Keratinocyte (primary cell): ENCODE measurements at regions not wholly inside any gene's neighbourhood (a gene's known extent, or its start where the extent isn't known, plus 50 kb on each side); places are given as distances from the start of the nearest gene placed in this dataset.

Experiments
- DNase-seq: peaks from one replicate; pipeline ENCODE4 v3.0.0-alpha.2; 2011; ENCODE audit warnings: low read depth, missing footprints, low spot score
- FAIRE-seq: peaks from 2 replicates; lab custom pipeline; 2011; peaks lifted over from hg19 to GRCh38; lab: Jason Lieb, UNC
- H2AFZ ChIP-seq: 2 replicates; pipeline ENCODE4 v1.6.0; 2012; ENCODE audit warnings: low read length, control low read depth, inconsistent platforms; ENCODE audit not compliant: control insufficient read depth
- H3K27ac ChIP-seq: 2 replicates; pipeline ENCODE4 v1.5.1; 2011; ENCODE audit warnings: low read length; ENCODE audit not compliant: control insufficient read depth, insufficient read depth
- H3K27me3 ChIP-seq: 3 replicates; pipeline ENCODE4 v1.6.0; 2011; ENCODE audit warnings: low read length; ENCODE audit not compliant: control insufficient read depth, insufficient read depth; ENCODE audit errors: extremely low read depth
- H3K36me3 ChIP-seq, 2 experiments: 2 replicates in 1 of 2; 3 replicates in 1 of 2; pipeline ENCODE4 v1.5.1; 2011; ENCODE audit warnings: low read length in 2 of 2, mild to moderate bottlenecking in 1 of 2; ENCODE audit not compliant: control insufficient read depth in 2 of 2, insufficient read depth in 2 of 2; ENCODE audit errors: extremely low read depth in 1 of 2
- H3K4me1 ChIP-seq: 3 replicates; pipeline ENCODE4 v1.5.1; 2011; ENCODE audit warnings: low read length; ENCODE audit not compliant: control insufficient read depth, insufficient read depth; ENCODE audit errors: extremely low read depth
- H3K4me2 ChIP-seq: 3 replicates; pipeline ENCODE4 v1.6.0; 2011; ENCODE audit warnings: low read depth, low read length; ENCODE audit not compliant: control insufficient read depth, insufficient read depth; ENCODE audit errors: extremely low read depth
- H3K4me3 ChIP-seq, 3 experiments: fragments of 200-600 bp in 1 of 3; sonication (generic) in 1 of 3; 2 replicates in 2 of 3; 3 replicates in 1 of 3; pipeline ENCODE4 v1.5.1; 2011 to 2016; ENCODE audit warnings: low read length in 3 of 3, mild to moderate bottlenecking in 3 of 3, control low read depth in 2 of 3, inconsistent platforms in 1 of 3, low read depth in 1 of 3, mixed read lengths in 1 of 3, mixed run types in 1 of 3, moderate library complexity in 1 of 3; ENCODE audit not compliant: control insufficient read depth in 2 of 3, insufficient read depth in 2 of 3; ENCODE audit errors: extremely low read depth in 1 of 3
- H3K79me2 ChIP-seq: 2 replicates; pipeline ENCODE4 v1.6.0; 2012; ENCODE audit warnings: low read length; ENCODE audit not compliant: control insufficient read depth, insufficient read depth
- H3K9ac ChIP-seq: 3 replicates; pipeline ENCODE4 v1.6.0; 2011; ENCODE audit warnings: low read length; ENCODE audit not compliant: control insufficient read depth, insufficient read depth; ENCODE audit errors: extremely low read depth
- H3K9me1 ChIP-seq: 3 replicates; pipeline ENCODE4 v1.6.0; 2011; ENCODE audit warnings: low read length; ENCODE audit not compliant: control insufficient read depth, insufficient read depth; ENCODE audit errors: extremely low read depth
- H3K9me3 ChIP-seq: 2 replicates; pipeline ENCODE4 v1.5.1; 2012; ENCODE audit warnings: low read depth, low read length; ENCODE audit not compliant: control insufficient read depth
- H4K20me1 ChIP-seq: 3 replicates; pipeline ENCODE4 v1.6.0; 2011; ENCODE audit warnings: low read length; ENCODE audit not compliant: control insufficient read depth, insufficient read depth; ENCODE audit errors: extremely low read depth
- EZH2 ChIP-seq: IDR thresholded peaks from one replicate; pipeline ENCODE4 v1.6.1; 2012; ENCODE audit warnings: inconsistent platforms, mild to moderate bottlenecking, low read length, moderate library complexity
- dilution Hi-C: fragments of 300-500 bp; cut with MboI; formaldehyde crosslinking; loops from one replicate; pipeline ENCODE4 v1.7.0; 2020; ENCODE audit warnings: low sequenced_read_pairs; ENCODE audit not compliant: extremely low pct_ligation_motif_present
- TF ChIP-seq, protein P1 (sequence below), 3 experiments: IDR thresholded peaks in 1 of 3; conservative IDR thresholded peaks in 1 of 3; optimal IDR thresholded peaks in 1 of 3; 2 replicates in 2 of 3; 3 replicates in 1 of 3; pipeline versions ENCODE3 to v1.5.1; 2011; ENCODE audit warnings: low read length in 3 of 3, mild to moderate bottlenecking in 3 of 3, moderate library complexity in 2 of 3, control low read depth in 1 of 3, inconsistent platforms in 1 of 3; ENCODE audit not compliant: insufficient read depth in 2 of 3; ENCODE audit errors: extremely low read depth in 1 of 3

DNA sequence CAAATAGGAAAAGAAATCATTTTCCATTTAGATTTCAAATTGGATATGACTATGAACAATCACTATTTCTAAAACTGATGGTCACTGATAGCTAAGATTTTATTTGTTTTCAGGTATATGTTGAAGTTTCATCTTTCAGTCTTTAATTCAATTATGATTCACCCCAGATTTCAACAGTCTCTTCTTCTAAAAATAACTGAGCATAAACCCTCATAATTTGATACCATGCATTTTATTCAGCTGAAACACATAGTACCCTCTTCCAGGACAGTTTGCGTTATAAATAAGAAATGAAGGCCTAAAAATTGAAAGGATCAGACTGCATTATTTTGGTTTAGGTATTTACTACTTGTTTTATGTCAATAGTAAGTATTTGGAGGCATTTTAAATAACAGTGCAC lies 428.5 kb upstream of the NBEA start:
- no peaks in the 10 kb centered on the region for H3K4me1 ChIP-seq
- no peaks in the 10 kb centered on the region for H3K9me3 ChIP-seq
- H4K20me1 ChIP-seq: no peaks in the 10 kb centered on the region
- no peaks in the 10 kb centered on the region for H3K79me2 ChIP-seq
- DNase-seq (no peak), FAIRE-seq (no peak)
- no peak overlapping the region for H3K4me2 ChIP-seq
- H2AFZ ChIP-seq: no peak overlapping the region
- no peak overlapping the region for H3K27ac ChIP-seq
- no peak overlapping the region for H3K9ac ChIP-seq
- no peak for TF ChIP-seq EZH2
- TF ChIP-seq, protein P1, sequence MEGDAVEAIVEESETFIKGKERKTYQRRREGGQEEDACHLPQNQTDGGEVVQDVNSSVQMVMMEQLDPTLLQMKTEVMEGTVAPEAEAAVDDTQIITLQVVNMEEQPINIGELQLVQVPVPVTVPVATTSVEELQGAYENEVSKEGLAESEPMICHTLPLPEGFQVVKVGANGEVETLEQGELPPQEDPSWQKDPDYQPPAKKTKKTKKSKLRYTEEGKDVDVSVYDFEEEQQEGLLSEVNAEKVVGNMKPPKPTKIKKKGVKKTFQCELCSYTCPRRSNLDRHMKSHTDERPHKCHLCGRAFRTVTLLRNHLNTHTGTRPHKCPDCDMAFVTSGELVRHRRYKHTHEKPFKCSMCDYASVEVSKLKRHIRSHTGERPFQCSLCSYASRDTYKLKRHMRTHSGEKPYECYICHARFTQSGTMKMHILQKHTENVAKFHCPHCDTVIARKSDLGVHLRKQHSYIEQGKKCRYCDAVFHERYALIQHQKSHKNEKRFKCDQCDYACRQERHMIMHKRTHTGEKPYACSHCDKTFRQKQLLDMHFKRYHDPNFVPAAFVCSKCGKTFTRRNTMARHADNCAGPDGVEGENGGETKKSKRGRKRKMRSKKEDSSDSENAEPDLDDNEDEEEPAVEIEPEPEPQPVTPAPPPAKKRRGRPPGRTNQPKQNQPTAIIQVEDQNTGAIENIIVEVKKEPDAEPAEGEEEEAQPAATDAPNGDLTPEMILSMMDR (optimal IDR thresholded peaks at IDR 0.05 in 1 of 3, IDR thresholded peaks at IDR 0.05 in 1 of 3, conservative IDR thresholded peaks at IDR 0.05 in 1 of 3; ENCODE audit: extremely low read depth in 1 of 3, insufficient read depth in 2 of 3, low read length in 3 of 3): no peak
- H3K9me1 ChIP-seq: no peaks in the 10 kb centered on the region
- H3K4me3 ChIP-seq: no peak overlapping the region
- dilution Hi-C loops: no loop called here
- H3K27me3 ChIP-seq: no peaks in the 10 kb centered on the region
- no peaks in the 10 kb centered on the region for H3K36me3 ChIP-seq

DNA sequence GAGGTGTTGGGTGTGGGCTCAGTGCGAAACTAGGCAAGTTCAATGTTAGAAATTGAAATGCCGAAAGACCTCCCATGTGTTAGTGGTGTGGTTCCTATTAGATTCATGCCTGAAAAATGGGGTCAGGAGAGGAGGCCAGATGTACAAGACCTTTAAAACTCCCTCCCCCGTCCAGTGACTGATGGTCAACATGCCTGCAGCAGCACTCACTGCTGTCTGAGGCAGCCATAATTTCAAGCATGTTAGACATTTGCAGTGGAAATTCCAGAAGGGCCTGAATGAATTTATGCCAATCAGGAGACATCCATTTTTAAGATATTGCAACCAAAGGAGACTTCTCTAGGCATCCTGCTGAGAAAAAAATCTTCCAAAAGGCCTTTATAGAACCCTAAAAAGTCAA lies 426.9 kb upstream of the NBEA start:
- no peaks in the 10 kb centered on the region for H3K27me3 ChIP-seq
- H3K9me3 ChIP-seq: no peaks in the 10 kb centered on the region
- no peak overlapping the region for H3K27ac ChIP-seq
- H3K79me2 ChIP-seq: no peaks in the 10 kb centered on the region
- H3K4me2 ChIP-seq: no peak overlapping the region
- H3K4me1 ChIP-seq: no peaks in the 10 kb centered on the region
- dilution Hi-C loops: no loop called here
- H2AFZ ChIP-seq: no peak overlapping the region
- no peak overlapping the region for H3K9ac ChIP-seq
- H3K36me3 ChIP-seq: no peaks in the 10 kb centered on the region
- DNase-seq: no peak
- H4K20me1 ChIP-seq: no peaks in the 10 kb centered on the region
- no peaks in the 10 kb centered on the region for H3K9me1 ChIP-seq
- no peak for FAIRE-seq
- no peak overlapping the region for H3K4me3 ChIP-seq
- no peak for TF ChIP-seq EZH2
- TF ChIP-seq, protein P1 (optimal IDR thresholded peaks at IDR 0.05 in 1 of 3, IDR thresholded peaks at IDR 0.05 in 1 of 3, conservative IDR thresholded peaks at IDR 0.05 in 1 of 3; ENCODE audit: extremely low read depth in 1 of 3, insufficient read depth in 2 of 3, low read length in 3 of 3): no peak
